ENCODE measurements at regions not wholly inside any gene's neighbourhood (a gene's known extent, or its start where the extent isn't known, plus 50 kb on each side); places are given as distances from the start of the nearest gene placed in this dataset.

GRCh38 chr7:10910447-10910846 lies 63.2 kb upstream of the PHF14 start:
- TF ChIP-seq POLR2AphosphoS5 (IDR thresholded peaks at IDR 0.05), result no peak
- TF ChIP-seq CTCF (IDR thresholded peaks at IDR 0.05), result no peak
- no peak for TF ChIP-seq POLR2A (IDR thresholded peaks at IDR 0.05)

All from sigmoid colon (tissue), 4 donors.